ENCODE measurements at regions not wholly inside any gene's neighbourhood (a gene's known extent, or its start where the extent isn't known, plus 50 kb on each side); places are given as distances from the start of the nearest gene placed in this dataset.
"Not testable (repeated sequence)": the region's sequence is repeated elsewhere in the genome, so short reads cannot be mapped to it uniquely, and the experiment has no call there.

- no peak for DNase-seq
- TF ChIP-seq POLR2A (IDR thresholded peaks at IDR 0.05; ENCODE audit: low read length): no peak
- no peak for TF ChIP-seq GATA1 (IDR thresholded peaks at IDR 0.05; ENCODE audit: low read depth, low read length)
Observed at GRCh38 chr15:91400481-91400880, 300.4 kb downstream of the SV2B start.

- TF ChIP-seq GATA1 (IDR thresholded peaks at IDR 0.05; ENCODE audit: low read depth, low read length) (no peak), POLR2A (IDR thresholded peaks at IDR 0.05; ENCODE audit: low read length) (no peak)
- DNase-seq: no peak
Observed at GRCh38 chr15:91407269-91407889, 307.3 kb downstream of the SV2B start.

GRCh38 chr15:91408476-91409076 is 308.5 kb downstream of the SV2B start:
- TF ChIP-seq POLR2A (IDR thresholded peaks at IDR 0.05; ENCODE audit: low read length) (no peak), GATA1 (IDR thresholded peaks at IDR 0.05; ENCODE audit: low read depth, low read length) (no peak)
- no peak for DNase-seq

- no peak for DNase-seq
- no peak for TF ChIP-seq GATA1 (IDR thresholded peaks at IDR 0.05; ENCODE audit: low read depth, low read length)
- no peak for TF ChIP-seq POLR2A (IDR thresholded peaks at IDR 0.05; ENCODE audit: low read length)
Observed at GRCh38 chr15:91409387-91409786, 309.3 kb downstream of the SV2B start.

GRCh38 chr15:91411586-91411985 is 311.5 kb downstream of the SV2B start:
- no peak for DNase-seq
- TF ChIP-seq POLR2A (IDR thresholded peaks at IDR 0.05; ENCODE audit: low read length): no peak
- TF ChIP-seq GATA1 (IDR thresholded peaks at IDR 0.05; ENCODE audit: low read depth, low read length): no peak

GRCh38 chr15:91412138-91412928 is 312.3 kb downstream of the SV2B start:
- TF ChIP-seq GATA1 (IDR thresholded peaks at IDR 0.05; ENCODE audit: low read depth, low read length) (no peak), POLR2A (IDR thresholded peaks at IDR 0.05; ENCODE audit: low read length) (no peak)
- no peak for DNase-seq

- TF ChIP-seq GATA1 (IDR thresholded peaks at IDR 0.05; ENCODE audit: low read depth, low read length) (no peak), POLR2A (IDR thresholded peaks at IDR 0.05; ENCODE audit: low read length) (no peak)
- no peak for DNase-seq
Observed at GRCh38 chr15:91413142-91413541, 313.1 kb downstream of the SV2B start.

- no peak for DNase-seq
- TF ChIP-seq GATA1 (IDR thresholded peaks at IDR 0.05; ENCODE audit: low read depth, low read length) (no peak), POLR2A (IDR thresholded peaks at IDR 0.05; ENCODE audit: low read length) (no peak)
Observed at GRCh38 chr15:91414124-91414523, 314.1 kb downstream of the SV2B start.

GRCh38 chr15:91415258-91415657 is 315.2 kb downstream of the SV2B start:
- DNase-seq: not testable (repeated sequence)

- TF ChIP-seq GATA1 (IDR thresholded peaks at IDR 0.05; ENCODE audit: low read depth, low read length) (no peak), POLR2A (IDR thresholded peaks at IDR 0.05; ENCODE audit: low read length) (no peak)
- no peak for DNase-seq
Observed at GRCh38 chr15:91420689-91421088, 320.6 kb downstream of the SV2B start.

- DNase-seq: no peak
- TF ChIP-seq POLR2A (IDR thresholded peaks at IDR 0.05; ENCODE audit: low read length) (no peak), GATA1 (IDR thresholded peaks at IDR 0.05; ENCODE audit: low read depth, low read length) (no peak)
Observed at GRCh38 chr15:91422797-91423196, 322.7 kb downstream of the SV2B start.

GRCh38 chr15:91424001-91424400 is 323.9 kb downstream of the SV2B start:
- no peak for DNase-seq
- TF ChIP-seq POLR2A (IDR thresholded peaks at IDR 0.05; ENCODE audit: low read length) (no peak), GATA1 (IDR thresholded peaks at IDR 0.05; ENCODE audit: low read depth, low read length) (no peak)

GRCh38 chr15:91426412-91426811 is 326.4 kb downstream of the SV2B start:
- no peak for DNase-seq
- TF ChIP-seq POLR2A (IDR thresholded peaks at IDR 0.05; ENCODE audit: low read length) (no peak), GATA1 (IDR thresholded peaks at IDR 0.05; ENCODE audit: low read depth, low read length) (no peak)

GRCh38 chr15:91429973-91430372 is 329.9 kb downstream of the SV2B start:
- DNase-seq: no peak

More at GRCh38 chr15:91429973-91430372, 329.9 kb downstream of the SV2B start:
- TF ChIP-seq GATA1 (IDR thresholded peaks at IDR 0.05; ENCODE audit: low read depth, low read length) (no peak), POLR2A (IDR thresholded peaks at IDR 0.05; ENCODE audit: low read length) (no peak)
